DND-41 (cell line): ENCODE measurements at regions not wholly inside any gene's neighbourhood (a gene's known extent, or its start where the extent isn't known, plus 50 kb on each side); places are given as distances from the start of the nearest gene placed in this dataset.

ENCODE experiments used
- ATAC-seq: fragments of 200-7000 bp; cut with Tn5 transposase; 3 replicates; pipeline ENCODE4 v1.9.1; 2021; ENCODE audit warnings: low read depth; ENCODE audit not compliant: insufficient read depth
- DNase-seq: peaks from one replicate; pipeline ENCODE4 v3.0.0-alpha.2; 2020
- H2AFZ ChIP-seq: 2 replicates; pipeline ENCODE4 v1.6.0; 2012; ENCODE audit warnings: low read depth, low read length
- H3K27ac ChIP-seq: 2 replicates; pipeline ENCODE4 v1.5.1; 2012; ENCODE audit warnings: low read length, inconsistent platforms
- H3K27me3 ChIP-seq: fragments of 200-600 bp; sonication (generic); 2 replicates; pipeline ENCODE4 v1.6.0; 2012; ENCODE audit warnings: low read length, mild to moderate bottlenecking, inconsistent platforms; ENCODE audit not compliant: insufficient read depth, poor library complexity
- H3K36me3 ChIP-seq: 2 replicates; pipeline ENCODE4 v1.5.1; 2012; ENCODE audit warnings: low read length, inconsistent platforms; ENCODE audit not compliant: insufficient read depth
- H3K4me1 ChIP-seq: 2 replicates; pipeline ENCODE4 v1.5.1; 2012; ENCODE audit warnings: mild to moderate bottlenecking, low read length; ENCODE audit not compliant: insufficient read depth
- H3K4me2 ChIP-seq: 2 replicates; pipeline ENCODE4 v1.6.0; 2012; ENCODE audit warnings: mild to moderate bottlenecking, moderate library complexity, low read length, inconsistent platforms; ENCODE audit not compliant: insufficient read depth
- H3K4me3 ChIP-seq, 2 experiments: fragments of 200-600 bp in 1 of 2; shearing (Covaris generic) in 1 of 2; 2 replicates each; pipeline ENCODE4 v1.5.1; 2012 to 2016; ENCODE audit warnings: inconsistent platforms in 2 of 2, low read length in 2 of 2, mild to moderate bottlenecking in 2 of 2, low read depth in 1 of 2, moderate library complexity in 1 of 2
- H3K79me2 ChIP-seq: 2 replicates; pipeline ENCODE4 v1.6.0; 2012; ENCODE audit warnings: low read length, inconsistent platforms; ENCODE audit not compliant: insufficient read depth
- H3K9ac ChIP-seq: 2 replicates; pipeline ENCODE4 v1.6.0; 2012; ENCODE audit warnings: low read depth, mild to moderate bottlenecking, inconsistent platforms, low read length, moderate library complexity
- H3K9me3 ChIP-seq: 2 replicates; pipeline ENCODE4 v1.5.1; 2012; ENCODE audit warnings: low read length, moderate library complexity, mild to moderate bottlenecking, inconsistent platforms; ENCODE audit not compliant: insufficient read depth, severe bottlenecking
- H4K20me1 ChIP-seq: 2 replicates; pipeline ENCODE4 v1.6.0; 2012; ENCODE audit warnings: low read length; ENCODE audit not compliant: insufficient read depth
- CTCF ChIP-seq: IDR thresholded peaks from 2 replicates; pipeline ENCODE4 v1.5.1; 2012; ENCODE audit warnings: borderline replicate concordance, low read length, moderate library complexity, mild to moderate bottlenecking; ENCODE audit not compliant: poor library complexity, severe bottlenecking; ENCODE audit errors: extremely low read depth
- EZH2 ChIP-seq: IDR thresholded peaks from 3 replicates; pipeline ENCODE4 v1.6.1; 2012; ENCODE audit warnings: borderline replicate concordance, low read depth, mild to moderate bottlenecking, moderate library complexity, low read length, inconsistent platforms; ENCODE audit not compliant: severe bottlenecking

DNA sequence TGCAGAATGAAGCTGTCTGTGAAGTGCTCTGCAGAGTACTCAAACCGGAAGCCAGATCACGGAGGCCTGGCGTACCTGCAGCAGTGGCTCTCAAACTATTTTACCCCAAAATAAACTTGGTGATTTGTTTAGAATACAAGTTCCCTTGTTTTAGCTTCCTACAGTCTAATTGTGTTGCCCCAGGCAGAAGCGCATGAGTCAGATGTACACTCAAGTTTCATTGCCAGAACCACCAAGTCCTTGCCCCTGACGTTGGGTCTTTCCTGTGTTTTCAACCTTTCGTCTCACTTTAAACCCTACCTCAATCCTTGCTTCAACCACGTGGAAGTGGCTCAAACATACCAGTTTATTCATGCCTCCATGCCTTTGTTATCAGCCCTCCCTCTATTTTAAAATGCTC, 66.2 kb upstream of the SLC7A11 start:
- Histone ChIP-seq H3K9me3 (no peaks in the 10 kb centered on the region), H3K4me3 (no peak overlapping the region), H3K4me2 (no peak overlapping the region), H3K9ac (no peak overlapping the region), H2AFZ (no peak overlapping the region), H3K4me1 (no peaks in the 10 kb centered on the region), H4K20me1 (no peaks in the 10 kb centered on the region), H3K27me3 (no peaks in the 10 kb centered on the region), H3K27ac (no peak overlapping the region), H3K36me3 (no peaks in the 10 kb centered on the region), H3K79me2 (no peaks in the 10 kb centered on the region)
- TF ChIP-seq EZH2 (no peak), CTCF (no peak)
- ATAC-seq (no peak), DNase-seq (no peak)

DNA sequence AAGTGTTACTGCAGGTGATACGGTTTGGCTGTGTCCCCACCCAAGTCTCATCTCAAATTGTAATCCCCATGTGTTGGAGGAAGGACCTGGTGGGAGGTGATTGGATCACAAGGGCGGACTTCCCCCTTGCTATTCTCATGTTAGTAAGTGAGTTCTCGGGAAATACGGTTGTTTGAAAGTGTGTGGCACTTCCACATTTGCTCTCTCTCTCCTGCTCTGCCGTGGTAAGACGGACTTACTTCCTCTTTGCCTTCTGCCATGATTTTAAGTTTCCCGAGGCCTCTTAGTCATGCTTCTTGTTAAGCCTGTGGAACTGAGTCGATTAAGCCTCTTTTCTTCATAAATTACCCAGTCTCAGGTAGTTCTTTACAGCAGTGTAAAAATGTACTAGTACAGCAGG, 65.2 kb upstream of the SLC7A11 start:
- Histone ChIP-seq H3K79me2 (no peaks in the 10 kb centered on the region), H3K36me3 (no peaks in the 10 kb centered on the region), H3K27me3 (no peaks in the 10 kb centered on the region), H3K4me1 (no peaks in the 10 kb centered on the region), H4K20me1 (no peaks in the 10 kb centered on the region), H3K9ac (no peak overlapping the region), H3K9me3 (no peaks in the 10 kb centered on the region), H3K4me3 (no peak overlapping the region), H2AFZ (no peak overlapping the region), H3K4me2 (no peak overlapping the region), H3K27ac (no peak overlapping the region)
- DNase-seq (no peak), ATAC-seq (no peak)
- TF ChIP-seq EZH2, result no peak
- TF ChIP-seq CTCF, result no peak

DNA sequence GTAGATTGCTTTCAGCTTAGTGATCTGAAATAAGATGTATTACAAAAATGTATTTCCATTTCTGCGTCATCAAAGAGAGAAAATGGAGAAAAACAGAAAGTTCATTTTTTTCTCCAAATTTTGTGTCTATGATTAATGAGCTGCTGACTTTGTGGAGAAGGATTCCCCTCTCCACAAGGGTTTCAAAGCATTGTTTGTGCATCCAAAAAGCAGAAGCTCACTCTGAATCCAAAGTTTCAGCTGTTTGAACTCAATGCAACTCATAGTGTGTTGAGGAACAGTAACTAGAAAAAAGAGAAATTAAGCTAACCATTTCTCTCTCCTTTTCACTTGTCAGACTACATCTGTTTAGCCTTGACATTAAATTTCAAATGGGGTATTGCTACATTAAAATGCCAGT, 62.9 kb upstream of the SLC7A11 start:
- DNase-seq (no peak), ATAC-seq (no peak)
- H3K79me2 ChIP-seq, result no peaks in the 10 kb centered on the region
- no peaks in the 10 kb centered on the region for H3K9me3 ChIP-seq
- TF ChIP-seq CTCF (no peak), EZH2 (no peak)
- no peaks in the 10 kb centered on the region for H4K20me1 ChIP-seq
- H3K4me1 ChIP-seq, result no peaks in the 10 kb centered on the region
- no peak overlapping the region for H2AFZ ChIP-seq
- no peak overlapping the region for H3K4me3 ChIP-seq
- H3K27ac ChIP-seq, result no peak overlapping the region
- H3K9ac ChIP-seq, result no peak overlapping the region
- H3K4me2 ChIP-seq, result no peak overlapping the region
- H3K36me3 ChIP-seq, result no peaks in the 10 kb centered on the region
- H3K27me3 ChIP-seq, result no peaks in the 10 kb centered on the region

GRCh38 chr4:138301536-138301935, 59.4 kb upstream of the SLC7A11 start:
- no peak overlapping the region for H3K4me3 ChIP-seq
- H3K27me3 ChIP-seq, result no peaks in the 10 kb centered on the region
- H3K9ac ChIP-seq, result no peak overlapping the region
- H3K79me2 ChIP-seq, result no peaks in the 10 kb centered on the region
- no peaks in the 10 kb centered on the region for H3K9me3 ChIP-seq
- no peak for DNase-seq
- no peak for TF ChIP-seq EZH2
- no peak for TF ChIP-seq CTCF
- no peak overlapping the region for H3K27ac ChIP-seq
- no peak overlapping the region for H2AFZ ChIP-seq
- H3K36me3 ChIP-seq, result no peaks in the 10 kb centered on the region
- no peaks in the 10 kb centered on the region for H4K20me1 ChIP-seq
- ATAC-seq, result no peak
- no peaks in the 10 kb centered on the region for H3K4me1 ChIP-seq
- no peak overlapping the region for H3K4me2 ChIP-seq
